KMS-11 (cell line): ENCODE measurements at regions not wholly inside any gene's neighbourhood (a gene's known extent, or its start where the extent isn't known, plus 50 kb on each side); places are given as distances from the start of the nearest gene placed in this dataset.

Experiments used
- H2AFZ ChIP-seq: fragments of 200-600 bp; sonication (generic); 2 replicates; pipeline ENCODE4 v1.6.1; 2016; ENCODE audit warnings: antibody characterized with exemption, mixed run types, low read depth
- H3K27ac ChIP-seq: fragments of 200-600 bp; sonication (generic); 2 replicates; pipeline ENCODE4 v1.6.1; 2016; ENCODE audit warnings: mild to moderate bottlenecking, mixed run types
- H3K27me3 ChIP-seq: fragments of 200-600 bp; sonication (generic); 2 replicates; pipeline ENCODE4 v1.6.1; 2017; ENCODE audit warnings: mild to moderate bottlenecking, low read depth, mixed run types, moderate library complexity; ENCODE audit not compliant: insufficient read depth
- H3K36me3 ChIP-seq: fragments of 200-600 bp; sonication (generic); 2 replicates; pipeline ENCODE4 v1.6.1; 2017; ENCODE audit warnings: mild to moderate bottlenecking, mixed run types; ENCODE audit not compliant: insufficient read depth
- H3K4me1 ChIP-seq: fragments of 200-600 bp; sonication (generic); 2 replicates; pipeline ENCODE4 v1.6.1; 2016; ENCODE audit warnings: mild to moderate bottlenecking, low read depth, mixed run types; ENCODE audit not compliant: poor library complexity, severe bottlenecking
- H3K4me2 ChIP-seq: fragments of 200-600 bp; sonication (generic); 2 replicates; pipeline ENCODE4 v1.7.0; 2016; ENCODE audit warnings: mild to moderate bottlenecking, mixed run types
- H3K4me3 ChIP-seq: fragments of 200-600 bp; sonication (generic); IDR thresholded peaks from 2 replicates; pipeline ENCODE4 v1.6.1; 2017; ENCODE audit warnings: low read depth, low read length, mixed read lengths; ENCODE audit not compliant: insufficient read depth
- H3K79me2 ChIP-seq: fragments of 200-600 bp; sonication (generic); 2 replicates; pipeline ENCODE4 v1.6.1; 2016; ENCODE audit warnings: low read depth, mixed run types; ENCODE audit not compliant: insufficient read depth
- H3K9ac ChIP-seq: fragments of 200-600 bp; sonication (generic); 2 replicates; pipeline ENCODE4 v1.6.1; 2016; ENCODE audit warnings: mild to moderate bottlenecking, mixed run types
- H4K20me1 ChIP-seq: fragments of 200-600 bp; sonication (generic); 2 replicates; pipeline ENCODE4 v1.6.1; 2016; ENCODE audit warnings: mild to moderate bottlenecking, mixed run types; ENCODE audit not compliant: insufficient read depth
- CTCF ChIP-seq: fragments of 200-600 bp; sonication (generic); conservative IDR thresholded peaks from 2 replicates; pipeline ENCODE4 v1.6.1; 2017; ENCODE audit warnings: low read depth, mild to moderate bottlenecking, antibody characterized with exemption, low read length, moderate library complexity, mixed read lengths

- Histone ChIP-seq H4K20me1 (no peaks in the 10 kb centered on the region), H2AFZ (no peak overlapping the region), H3K36me3 (no peaks in the 10 kb centered on the region), H3K27me3 (no peaks in the 10 kb centered on the region), H3K79me2 (no peaks in the 10 kb centered on the region), H3K9ac (no peak overlapping the region), H3K27ac (no peak overlapping the region), H3K4me2 (no peak overlapping the region), H3K4me3 (no peak overlapping the region), H3K4me1 (no peaks in the 10 kb centered on the region)
- TF ChIP-seq CTCF = no peak
Observed at GRCh38 chr16:52283018-52283417, 263.9 kb downstream of the TOX3 start.

GRCh38 chr16:52280086-52280485 lies 266.9 kb downstream of the TOX3 start:
- no peak overlapping the region for H2AFZ ChIP-seq

GRCh38 chr16:52271088-52271750 lies 275.7 kb downstream of the TOX3 start:
- Histone ChIP-seq H3K79me2 (no peaks in the 10 kb centered on the region), H3K4me1 (no peaks in the 10 kb centered on the region), H4K20me1 (no peaks in the 10 kb centered on the region), H3K9ac (no peak overlapping the region), H3K4me3 (no peak overlapping the region), H3K36me3 (no peaks in the 10 kb centered on the region), H3K27ac (no peak overlapping the region), H3K27me3 (no peaks in the 10 kb centered on the region), H2AFZ (no peak overlapping the region), H3K4me2 (no peak overlapping the region)
- TF ChIP-seq CTCF = no peak

More at GRCh38 chr16:52280086-52280485, 266.9 kb downstream of the TOX3 start:
- no peak for TF ChIP-seq CTCF
- H3K4me1 ChIP-seq = no peaks in the 10 kb centered on the region
- no peak overlapping the region for H3K9ac ChIP-seq
- no peaks in the 10 kb centered on the region for H3K36me3 ChIP-seq
- no peak overlapping the region for H3K4me2 ChIP-seq
- H3K27me3 ChIP-seq = no peaks in the 10 kb centered on the region
- no peaks in the 10 kb centered on the region for H4K20me1 ChIP-seq
- H3K4me3 ChIP-seq = no peak overlapping the region
- H3K79me2 ChIP-seq = no peaks in the 10 kb centered on the region
- no peak overlapping the region for H3K27ac ChIP-seq

- no peaks in the 10 kb centered on the region for H3K36me3 ChIP-seq
- no peak overlapping the region for H2AFZ ChIP-seq
- no peak for TF ChIP-seq CTCF
- H3K27me3 ChIP-seq = no peaks in the 10 kb centered on the region
- no peaks in the 10 kb centered on the region for H3K79me2 ChIP-seq
- H3K4me3 ChIP-seq = no peak overlapping the region
- H3K4me2 ChIP-seq = no peak overlapping the region
- no peak overlapping the region for H3K27ac ChIP-seq
- H3K4me1 ChIP-seq = no peaks in the 10 kb centered on the region
- no peak overlapping the region for H3K9ac ChIP-seq
- H4K20me1 ChIP-seq = no peaks in the 10 kb centered on the region
Observed at GRCh38 chr16:52265446-52265861, 281.5 kb downstream of the TOX3 start.
